GM10248 (cell line): ENCODE measurements at regions not wholly inside any gene's neighbourhood (a gene's known extent, or its start where the extent isn't known, plus 50 kb on each side); places are given as distances from the start of the nearest gene placed in this dataset.

Source experiments
- CTCF ChIA-PET: fragments of 300-600 bp; sonication (Branson Sonifier 250); formaldehyde crosslinking; extraction: SDS; loops from one replicate; lab custom pipeline; 2021; ENCODE audit warnings: antibody characterized with exemption; lab: Yijun Ruan, JAX
- POLR2A ChIA-PET: fragments of 350-650 bp; sonication (Branson Sonifier 250); formaldehyde crosslinking; extraction: SDS; loops from one replicate; lab custom pipeline; 2020; ENCODE audit warnings: antibody characterized with exemption; lab: Yijun Ruan, JAX
- DNase-seq: peaks from one replicate; pipeline ENCODE4 v3.0.0; 2012; ENCODE audit errors: extremely low spot score
- CTCF ChIP-seq: IDR thresholded peaks from 2 replicates; pipeline ENCODE4 v1.5.1; 2012; ENCODE audit warnings: mild to moderate bottlenecking, low read depth; ENCODE audit errors: extremely low read depth, missing control alignments, control extremely low read depth

GRCh38 chr10:64396105-64396708 lies 875.0 kb downstream of the REEP3 start:
- CTCF ChIA-PET: interaction anchor here (1.0 to 2.0 kb wide), 3 partner anchors 8 to 14 kb away, joined by 3 to 8 read pairs (median 4); no protein-coding TSS in a partner anchor
- TF ChIP-seq CTCF: no peak
- no peak for DNase-seq
- POLR2A ChIA-PET: no interaction called here

DNA sequence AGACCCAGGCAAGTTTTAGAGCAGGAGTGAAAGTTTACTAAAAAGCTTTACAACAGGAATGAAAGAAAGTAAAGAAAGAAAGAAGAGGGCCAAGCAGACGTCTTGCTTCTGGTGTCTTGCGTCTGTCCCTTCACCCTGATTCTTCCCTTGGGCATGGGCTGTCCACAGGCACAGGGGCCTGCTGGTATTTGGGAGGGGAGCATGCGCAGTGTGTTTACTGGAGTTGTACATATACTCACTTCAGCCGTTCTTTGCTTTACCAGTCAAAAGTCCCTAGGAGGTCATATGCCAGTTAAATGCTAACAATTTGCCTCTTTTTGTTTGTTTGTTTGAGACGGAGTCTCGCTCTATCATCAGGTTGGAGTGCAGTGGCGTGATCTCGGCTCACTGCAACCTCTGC lies 875.9 kb downstream of the REEP3 start:
- ChIA-PET CTCF (no interaction called here), POLR2A (no interaction called here)
- TF ChIP-seq CTCF: no peak
- no peak for DNase-seq

GRCh38 chr10:64408391-64409183 lies 887.4 kb downstream of the REEP3 start:
- POLR2A ChIA-PET: no interaction called here
- DNase-seq: no peak
- CTCF ChIA-PET: no interaction called here

GRCh38 chr10:64409349-64409748 lies 888.1 kb downstream of the REEP3 start:
- ChIA-PET POLR2A (no interaction called here), CTCF (interaction anchor here (1.3 kb wide), 1 partner anchor 12 kb away, joined by 3 read pairs; no protein-coding TSS in a partner anchor)
- DNase-seq: no peak
- no peak for TF ChIP-seq CTCF

More at GRCh38 chr10:64408391-64409183, 887.4 kb downstream of the REEP3 start:
- no peak for TF ChIP-seq CTCF

DNA sequence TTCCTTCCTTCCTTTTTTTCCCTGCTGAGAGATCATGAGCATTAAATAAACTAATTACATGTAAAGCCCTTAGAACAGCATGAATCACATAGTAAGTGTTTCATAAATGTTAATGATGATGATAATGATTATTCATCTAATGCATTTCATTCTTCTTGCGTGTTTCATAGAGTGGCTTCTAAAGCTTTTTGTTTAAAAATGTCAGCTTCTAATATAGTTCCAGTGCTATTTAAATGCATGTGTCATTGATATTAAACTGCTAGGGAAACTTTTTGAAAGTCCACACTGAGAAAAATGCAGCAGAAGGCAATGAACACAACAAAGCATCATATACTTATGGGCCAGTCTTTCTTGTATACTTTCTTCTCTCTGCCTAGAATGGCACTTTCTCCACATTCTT lies 894.8 kb downstream of the REEP3 start:
- POLR2A ChIA-PET: no interaction called here

DNA sequence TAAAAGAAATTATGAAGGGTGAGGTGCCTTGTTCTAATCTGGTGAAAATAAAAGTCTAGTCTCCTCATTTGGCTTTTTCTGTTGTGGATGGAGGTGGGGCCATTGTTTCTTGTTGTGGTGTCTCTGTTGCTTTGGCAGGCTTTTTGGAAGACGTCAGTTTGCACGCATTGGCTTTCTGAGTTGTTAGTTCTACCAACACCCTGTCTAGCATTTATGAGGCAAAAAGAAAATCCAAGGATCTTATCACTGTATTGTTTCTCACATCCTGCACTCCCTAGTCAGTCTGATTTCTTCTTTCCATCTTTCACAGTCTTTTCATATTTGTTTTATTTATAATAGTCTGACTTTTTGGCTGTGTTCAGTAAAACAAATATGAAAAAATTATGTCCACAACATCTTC lies 898.3 kb downstream of the REEP3 start:
- POLR2A ChIA-PET: no interaction called here
- TF ChIP-seq CTCF: no peak
- DNase-seq: no peak
- CTCF ChIA-PET: no interaction called here

More for the DNA sequence above, 894.8 kb downstream of the REEP3 start:
- CTCF ChIA-PET: no interaction called here
- no peak for TF ChIP-seq CTCF
- DNase-seq: no peak
